Neuronal stem cell (in vitro differentiated cells): ENCODE measurements at regions not wholly inside any gene's neighbourhood (a gene's known extent, or its start where the extent isn't known, plus 50 kb on each side); places are given as distances from the start of the nearest gene placed in this dataset.

Experiments
- DNase-seq: peaks from one replicate; pipeline ENCODE4 v3.0.0-alpha.2; 2013; ENCODE audit warnings: low spot score
- H2AFZ ChIP-seq: one replicate; pipeline ENCODE4 v1.6.1; 2013; ENCODE audit warnings: mild to moderate bottlenecking, low read length, inconsistent platforms
- H2AK5ac ChIP-seq: 2 replicates; pipeline ENCODE4 v1.6.1; 2013; ENCODE audit warnings: low read depth, mild to moderate bottlenecking, inconsistent platforms, low read length, moderate library complexity, mixed read lengths
- H2BK120ac ChIP-seq: 2 replicates; pipeline ENCODE4 v1.6.1; 2013; ENCODE audit warnings: low read depth, mild to moderate bottlenecking, inconsistent platforms, low read length, moderate library complexity, mixed read lengths
- H2BK12ac ChIP-seq: one replicate; pipeline ENCODE4 v1.6.1; 2013; ENCODE audit warnings: low read length, inconsistent platforms
- H2BK15ac ChIP-seq: 2 replicates; pipeline ENCODE4 v1.6.1; 2013; ENCODE audit warnings: mild to moderate bottlenecking, low read length, inconsistent platforms, mixed read lengths
- H2BK5ac ChIP-seq: one replicate; pipeline ENCODE4 v1.6.1; 2013; ENCODE audit warnings: inconsistent platforms, mild to moderate bottlenecking, low read length, moderate library complexity
- H3K14ac ChIP-seq: one replicate; pipeline ENCODE4 v1.6.1; 2013; ENCODE audit warnings: low read length, inconsistent platforms
- H3K18ac ChIP-seq: 2 replicates; pipeline ENCODE4 v1.6.1; 2013; ENCODE audit warnings: low read length, inconsistent platforms
- H3K23ac ChIP-seq: 2 replicates; pipeline ENCODE4 v1.6.1; 2013; ENCODE audit warnings: low read depth, mild to moderate bottlenecking, mixed read lengths, low read length, inconsistent platforms; ENCODE audit not compliant: poor library complexity
- H3K27ac ChIP-seq: replicated peaks from 3 replicates; pipeline ENCODE4 v1.5.1; 2013; ENCODE audit warnings: low read length, inconsistent platforms
- H3K27me3 ChIP-seq, 3 experiments: 2 replicates each; pipeline ENCODE4 v1.6.1; 2013; ENCODE audit warnings: low read length in 3 of 3, mild to moderate bottlenecking in 2 of 3, inconsistent platforms in 1 of 3, low read depth in 1 of 3, mixed read lengths in 1 of 3, moderate library complexity in 1 of 3; ENCODE audit not compliant: control insufficient read depth in 3 of 3, insufficient read depth in 3 of 3
- H3K36me3 ChIP-seq, 2 donors: replicated peaks in 1 of 2; 2 replicates each; pipeline ENCODE4 v1.6.1; 2013; ENCODE audit warnings: low read length in 2 of 2; ENCODE audit not compliant: control insufficient read depth in 2 of 2, insufficient read depth in 2 of 2
- H3K4ac ChIP-seq: 2 replicates; pipeline ENCODE4 v1.6.1; 2013; ENCODE audit warnings: inconsistent platforms, mild to moderate bottlenecking, low read length, moderate library complexity
- H3K4me1 ChIP-seq, 2 donors: 1 replicate in 1 of 2; 2 replicates in 1 of 2; pipeline ENCODE4 v1.6.1; 2013; ENCODE audit warnings: low read length in 2 of 2, low read depth in 1 of 2; ENCODE audit not compliant: control insufficient read depth in 2 of 2, insufficient read depth in 1 of 2
- H3K4me2 ChIP-seq: one replicate; pipeline ENCODE4 v1.6.1; 2013; ENCODE audit warnings: mild to moderate bottlenecking, low read length, inconsistent platforms; ENCODE audit not compliant: insufficient read depth, poor library complexity, severe bottlenecking
- H3K4me3 ChIP-seq, 2 donors: 2 replicates each; pipeline ENCODE4 v1.5.1; 2013; ENCODE audit warnings: low read length in 2 of 2, mild to moderate bottlenecking in 2 of 2, inconsistent platforms in 1 of 2, moderate library complexity in 1 of 2
- H3K79me1 ChIP-seq: one replicate; pipeline ENCODE4 v1.6.1; 2013; ENCODE audit warnings: low read depth, mild to moderate bottlenecking, inconsistent platforms, low read length, moderate library complexity
- H3K9ac ChIP-seq: one replicate; pipeline ENCODE4 v1.6.1; 2013; ENCODE audit warnings: mild to moderate bottlenecking, low read depth, low read length, inconsistent platforms; ENCODE audit not compliant: poor library complexity
- H3K9me3 ChIP-seq, 2 donors: replicated peaks in 1 of 2; 2 replicates each; pipeline versions ENCODE3 to v1.6.1; 2013; ENCODE audit warnings: low read length in 2 of 2, mild to moderate bottlenecking in 2 of 2, inconsistent platforms in 1 of 2, low read depth in 1 of 2, mixed read lengths in 1 of 2, moderate library complexity in 1 of 2; ENCODE audit not compliant: control insufficient read depth in 2 of 2, insufficient read depth in 1 of 2
- H4K8ac ChIP-seq: one replicate; pipeline ENCODE4 v1.6.1; 2013; ENCODE audit warnings: low read depth, mild to moderate bottlenecking, inconsistent platforms, low read length, moderate library complexity
- H4K91ac ChIP-seq: one replicate; pipeline ENCODE4 v1.6.1; 2013; ENCODE audit warnings: low read length, low read depth, mild to moderate bottlenecking, inconsistent platforms; ENCODE audit not compliant: poor library complexity
- whole genome bisulfite sequencing, 2 donors: extraction: QIAGEN DNeasy Blood & Tissue Kit; methylation state at CpG; one replicate each; pipeline ENCODE4 v1.1.7; 2013; ENCODE audit warnings: missing lambda C conversion rate in 2 of 2, mixed read lengths in 1 of 2; ENCODE audit not compliant: insufficient read length in 2 of 2, insufficient replicate concordance in 1 of 2; ENCODE audit errors: extremely low coverage in 2 of 2; 5-methylcytosine and 5-hydroxymethylcytosine counted together

- H2BK12ac ChIP-seq = no peak overlapping the region
- DNase-seq = no peak
- H2BK120ac ChIP-seq = no peak overlapping the region
- H4K8ac ChIP-seq = no peak overlapping the region
- H3K4me3 ChIP-seq = no peak overlapping the region
- H3K4ac ChIP-seq = no peak overlapping the region
- no peak overlapping the region for H4K91ac ChIP-seq
- H3K9ac ChIP-seq = no peak overlapping the region
- H3K79me1 ChIP-seq = no peaks in the 10 kb centered on the region
- no peaks in the 10 kb centered on the region for H3K36me3 ChIP-seq
- H2AFZ ChIP-seq = no peak overlapping the region
- no peak overlapping the region for H3K14ac ChIP-seq
- no CpG with 5 or more reads among the region's 5 CpGs for WGBS, 2 donors
- no peak overlapping the region for H2BK5ac ChIP-seq
- no peak overlapping the region for H2AK5ac ChIP-seq
- no peaks in the 10 kb centered on the region for H3K27me3 ChIP-seq
- no peak overlapping the region for H3K4me2 ChIP-seq
- no peaks in the 10 kb centered on the region for H3K9me3 ChIP-seq
- H3K4me1 ChIP-seq = no peaks in the 10 kb centered on the region
- no peak overlapping the region for H3K27ac ChIP-seq
- H2BK15ac ChIP-seq = no peak overlapping the region
- H3K23ac ChIP-seq = no peak overlapping the region
- no peak overlapping the region for H3K18ac ChIP-seq
These were observed 341.1 kb upstream of the RUNX1 start for GRCh38 chr21:35390013-35390776.

GRCh38 chr21:35386491-35387079, 337.5 kb upstream of the RUNX1 start:
- no CpG with 5 or more reads among the region's 4 CpGs for WGBS, 2 donors
- H3K79me1 ChIP-seq = no peaks in the 10 kb centered on the region
- H3K14ac ChIP-seq = no peak overlapping the region
- no peak overlapping the region for H2AFZ ChIP-seq
- no peak overlapping the region for H3K27ac ChIP-seq
- H3K23ac ChIP-seq = no peak overlapping the region
- H2AK5ac ChIP-seq = no peak overlapping the region
- H3K9me3 ChIP-seq = no peaks in the 10 kb centered on the region
- no peak overlapping the region for H4K91ac ChIP-seq
- H3K4me3 ChIP-seq = no peak overlapping the region
- DNase-seq = no peak
- no peaks in the 10 kb centered on the region for H3K27me3 ChIP-seq
- H3K9ac ChIP-seq = no peak overlapping the region
- H3K4ac ChIP-seq = no peak overlapping the region
- H3K18ac ChIP-seq = no peak overlapping the region
- no peaks in the 10 kb centered on the region for H3K36me3 ChIP-seq
- H2BK120ac ChIP-seq = no peak overlapping the region
- H2BK15ac ChIP-seq = no peak overlapping the region
- no peak overlapping the region for H2BK12ac ChIP-seq
- no peak overlapping the region for H2BK5ac ChIP-seq
- H4K8ac ChIP-seq = no peak overlapping the region
- no peaks in the 10 kb centered on the region for H3K4me1 ChIP-seq
- H3K4me2 ChIP-seq = no peak overlapping the region

- no CpG with 5 or more reads among the region's 2 CpGs for WGBS, 2 donors
These were observed 335.3 kb upstream of the RUNX1 start for GRCh38 chr21:35384375-35384774.

GRCh38 chr21:35382696-35383095, 333.6 kb upstream of the RUNX1 start:
- H3K14ac ChIP-seq = no peak overlapping the region
- no peaks in the 10 kb centered on the region for H3K4me1 ChIP-seq

More at GRCh38 chr21:35384375-35384774, 335.3 kb upstream of the RUNX1 start:
- Histone ChIP-seq H3K18ac (no peak overlapping the region), H2AFZ (no peak overlapping the region), H3K23ac (no peak overlapping the region), H3K9ac (no peak overlapping the region), H2BK12ac (no peak overlapping the region), H3K4me1 (no peaks in the 10 kb centered on the region), H3K9me3 (no peaks in the 10 kb centered on the region), H3K4ac (no peak overlapping the region), H4K91ac (no peak overlapping the region), H2BK120ac (no peak overlapping the region), H3K27ac (no peak overlapping the region), H3K79me1 (no peaks in the 10 kb centered on the region), H2AK5ac (no peak overlapping the region), H3K27me3 (no peaks in the 10 kb centered on the region), H3K36me3 (no peaks in the 10 kb centered on the region), H3K4me2 (no peak overlapping the region), H3K14ac (no peak overlapping the region), H2BK15ac (no peak overlapping the region), H2BK5ac (no peak overlapping the region), H3K4me3 (no peak overlapping the region), H4K8ac (no peak overlapping the region)
- no peak for DNase-seq

More at GRCh38 chr21:35382696-35383095, 333.6 kb upstream of the RUNX1 start:
- Histone ChIP-seq H3K36me3 (no peaks in the 10 kb centered on the region), H3K79me1 (no peaks in the 10 kb centered on the region), H3K18ac (no peak overlapping the region), H2AFZ (no peak overlapping the region), H3K27me3 (no peaks in the 10 kb centered on the region), H2AK5ac (no peak overlapping the region), H3K4me2 (no peak overlapping the region), H3K4ac (no peak overlapping the region), H2BK120ac (no peak overlapping the region), H4K8ac (no peak overlapping the region), H3K9ac (no peak overlapping the region), H2BK12ac (no peak overlapping the region), H4K91ac (no peak overlapping the region), H2BK15ac (no peak overlapping the region), H3K23ac (no peak overlapping the region), H3K9me3 (no peaks in the 10 kb centered on the region), H3K4me3 (no peak overlapping the region), H2BK5ac (no peak overlapping the region), H3K27ac (no peak overlapping the region)
- DNase-seq = no peak
- no CpG with 5 or more reads among the region's 6 CpGs for WGBS, 2 donors
